H9 (cell line): ENCODE measurements at regions not wholly inside any gene's neighbourhood (a gene's known extent, or its start where the extent isn't known, plus 50 kb on each side); places are given as distances from the start of the nearest gene placed in this dataset.
A peak's percentile ranks its signal among the peaks of the same experiment; 100 is the strongest.

ENCODE experiments used
- DNase-seq: peaks from one replicate; pipeline ENCODE4 v3.0.0-alpha.2; 2017
- H2AFZ ChIP-seq: one replicate; pipeline ENCODE4 v1.6.1; 2013; ENCODE audit warnings: mild to moderate bottlenecking, low read length, control low read depth, moderate library complexity
- H2AK5ac ChIP-seq: 2 replicates; pipeline ENCODE4 v1.6.1; 2013; ENCODE audit warnings: low read length, control low read depth, mixed read lengths; ENCODE audit not compliant: insufficient read length
- H2BK120ac ChIP-seq: one replicate; pipeline ENCODE4 v1.6.1; 2013; ENCODE audit warnings: low read depth, mild to moderate bottlenecking, low read length, control low read depth, inconsistent platforms; ENCODE audit not compliant: poor library complexity, severe bottlenecking
- H2BK12ac ChIP-seq: 2 replicates; pipeline ENCODE4 v1.6.1; 2013; ENCODE audit warnings: low read length, control low read depth, mixed read lengths, low read depth; ENCODE audit not compliant: insufficient read length
- H2BK15ac ChIP-seq: 2 replicates; pipeline ENCODE4 v1.6.1; 2013; ENCODE audit warnings: low read depth, low read length, control low read depth
- H2BK20ac ChIP-seq: one replicate; pipeline ENCODE4 v1.6.1; 2013; ENCODE audit warnings: low read depth, mild to moderate bottlenecking, low read length, control low read depth, inconsistent platforms; ENCODE audit not compliant: poor library complexity, severe bottlenecking
- H2BK5ac ChIP-seq: 2 replicates; pipeline ENCODE4 v1.6.1; 2013; ENCODE audit warnings: low read length, control low read depth, mixed read lengths; ENCODE audit not compliant: insufficient read length
- H3K14ac ChIP-seq: 2 replicates; pipeline ENCODE4 v1.6.1; 2013; ENCODE audit warnings: low read length, control low read depth; ENCODE audit not compliant: insufficient read depth
- H3K18ac ChIP-seq: 2 replicates; pipeline ENCODE4 v1.6.1; 2013; ENCODE audit warnings: low read depth, mild to moderate bottlenecking, mixed read lengths, low read length, control low read depth; ENCODE audit not compliant: insufficient read length
- H3K23ac ChIP-seq: 2 replicates; pipeline ENCODE4 v1.6.1; 2013; ENCODE audit warnings: low read length, control low read depth, mixed read lengths, low read depth; ENCODE audit not compliant: insufficient read length
- H3K23me2 ChIP-seq: 2 replicates; pipeline ENCODE4 v1.6.1; 2013; ENCODE audit warnings: low read depth, mild to moderate bottlenecking, mixed read lengths, low read length, control low read depth; ENCODE audit not compliant: insufficient read length, poor library complexity, severe bottlenecking
- H3K27ac ChIP-seq: 2 replicates; pipeline ENCODE4 v1.5.1; 2013; ENCODE audit warnings: low read length, control low read depth, mixed read lengths, low read depth; ENCODE audit not compliant: insufficient read length
- H3K27me3 ChIP-seq: 2 replicates; pipeline ENCODE4 v1.6.1; 2013; ENCODE audit warnings: low read length, control low read depth, inconsistent platforms; ENCODE audit not compliant: insufficient read depth
- H3K4ac ChIP-seq: 2 replicates; pipeline ENCODE4 v1.6.1; 2013; ENCODE audit warnings: low read depth, mild to moderate bottlenecking, control low read depth, inconsistent platforms, low read length, moderate library complexity
- H3K4me1 ChIP-seq: 2 replicates; pipeline ENCODE4 v1.6.1; 2013; ENCODE audit warnings: low read length, control low read depth, inconsistent platforms; ENCODE audit not compliant: insufficient read depth
- H3K4me2 ChIP-seq: 2 replicates; pipeline ENCODE4 v1.6.1; 2013; ENCODE audit warnings: low read length, control low read depth, mixed read lengths; ENCODE audit not compliant: insufficient read length, insufficient read depth
- H3K56ac ChIP-seq: 2 replicates; pipeline ENCODE4 v1.6.1; 2013; ENCODE audit warnings: low read depth, mild to moderate bottlenecking, mixed read lengths, low read length, control low read depth; ENCODE audit not compliant: insufficient read length
- H3K79me1 ChIP-seq: 2 replicates; pipeline ENCODE4 v1.6.1; 2013; ENCODE audit warnings: low read depth, mild to moderate bottlenecking, moderate library complexity, low read length, control low read depth, inconsistent platforms; ENCODE audit not compliant: insufficient read depth, poor library complexity, severe bottlenecking
- H3K79me2 ChIP-seq: 2 replicates; pipeline ENCODE4 v1.6.1; 2013; ENCODE audit warnings: low read length, control low read depth, inconsistent platforms; ENCODE audit not compliant: insufficient read depth
- H3K9ac ChIP-seq: 2 replicates; pipeline ENCODE4 v1.6.1; 2013; ENCODE audit warnings: low read length, control low read depth, mixed read lengths; ENCODE audit not compliant: insufficient read length; ENCODE audit errors: extremely low read depth
- H3K9me3 ChIP-seq: one replicate; pipeline ENCODE4 v1.6.1; 2013; ENCODE audit warnings: low read depth, low read length, inconsistent platforms; ENCODE audit not compliant: control insufficient read depth
- H3T11ph ChIP-seq: one replicate; pipeline ENCODE4 v1.6.1; 2013; ENCODE audit warnings: mild to moderate bottlenecking, low read length, control low read depth, inconsistent platforms
- H4K20me1 ChIP-seq: one replicate; pipeline ENCODE4 v1.6.1; 2013; ENCODE audit not compliant: control insufficient read depth, insufficient read length, insufficient read depth
- H4K5ac ChIP-seq: 2 replicates; pipeline ENCODE4 v1.6.1; 2013; ENCODE audit warnings: low read depth, mild to moderate bottlenecking, mixed read lengths, low read length, control low read depth; ENCODE audit not compliant: insufficient read length
- H4K8ac ChIP-seq: replicated peaks from 2 replicates; pipeline ENCODE4 v1.6.1; 2013; ENCODE audit warnings: low read length, control low read depth, mixed read lengths, low read depth; ENCODE audit not compliant: insufficient read length
- H4K91ac ChIP-seq: 2 replicates; pipeline ENCODE4 v1.6.1; 2013; ENCODE audit warnings: low read depth, mild to moderate bottlenecking, moderate library complexity, mixed read lengths, low read length, control low read depth; ENCODE audit not compliant: insufficient read length
- H3K27ac Mint-ChIP-seq, 3 experiments: 2 replicates in 2 of 3; 3 replicates in 1 of 3; pipeline ENCODE4 v1.8.0; 2020 to 2021; ENCODE audit warnings: mixed read lengths in 3 of 3, mild to moderate bottlenecking in 1 of 3, moderate library complexity in 1 of 3
- H3K27me3 Mint-ChIP-seq: 2 replicates; pipeline ENCODE4 v1.8.0; 2021; ENCODE audit warnings: low read depth, mild to moderate bottlenecking, moderate library complexity, mixed read lengths
- H3K36me3 Mint-ChIP-seq, 3 experiments: 2 replicates in 2 of 3; 3 replicates in 1 of 3; pipeline ENCODE4 v1.8.0; 2020 to 2021; ENCODE audit warnings: low read depth in 3 of 3, mixed read lengths in 3 of 3; ENCODE audit not compliant: insufficient read depth in 1 of 3
- H3K4me1 Mint-ChIP-seq, 2 experiments: 2 replicates each; pipeline ENCODE4 v1.8.0; 2020; ENCODE audit warnings: mixed read lengths in 2 of 2
- H3K4me3 Mint-ChIP-seq, 2 experiments: 2 replicates in 1 of 2; 3 replicates in 1 of 2; pipeline ENCODE4 v1.8.0; 2020 to 2021; ENCODE audit warnings: mild to moderate bottlenecking in 2 of 2, mixed read lengths in 2 of 2, moderate library complexity in 1 of 2
- H3K9me3 Mint-ChIP-seq, 2 experiments: 2 replicates in 1 of 2; 3 replicates in 1 of 2; pipeline ENCODE4 v1.8.0; 2020; ENCODE audit warnings: mild to moderate bottlenecking in 2 of 2, mixed read lengths in 2 of 2, moderate library complexity in 1 of 2
- CTCF ChIP-seq: fragments of 200-600 bp; sonication (generic); conservative IDR thresholded peaks from 3 replicates; pipeline ENCODE4 v1.8.0; 2021; ENCODE audit warnings: antibody characterized with exemption, mild to moderate bottlenecking
- WGBS: extraction: QIAGEN DNeasy Blood & Tissue Kit; methylation state at CpG from one replicate; pipeline ENCODE4 v1.1.7; 2013; ENCODE audit warnings: missing lambda C conversion rate, low lambda C conversion rate, mixed read lengths; ENCODE audit not compliant: insufficient read length; ENCODE audit errors: extremely low coverage; 5-methylcytosine and 5-hydroxymethylcytosine counted together

DNA sequence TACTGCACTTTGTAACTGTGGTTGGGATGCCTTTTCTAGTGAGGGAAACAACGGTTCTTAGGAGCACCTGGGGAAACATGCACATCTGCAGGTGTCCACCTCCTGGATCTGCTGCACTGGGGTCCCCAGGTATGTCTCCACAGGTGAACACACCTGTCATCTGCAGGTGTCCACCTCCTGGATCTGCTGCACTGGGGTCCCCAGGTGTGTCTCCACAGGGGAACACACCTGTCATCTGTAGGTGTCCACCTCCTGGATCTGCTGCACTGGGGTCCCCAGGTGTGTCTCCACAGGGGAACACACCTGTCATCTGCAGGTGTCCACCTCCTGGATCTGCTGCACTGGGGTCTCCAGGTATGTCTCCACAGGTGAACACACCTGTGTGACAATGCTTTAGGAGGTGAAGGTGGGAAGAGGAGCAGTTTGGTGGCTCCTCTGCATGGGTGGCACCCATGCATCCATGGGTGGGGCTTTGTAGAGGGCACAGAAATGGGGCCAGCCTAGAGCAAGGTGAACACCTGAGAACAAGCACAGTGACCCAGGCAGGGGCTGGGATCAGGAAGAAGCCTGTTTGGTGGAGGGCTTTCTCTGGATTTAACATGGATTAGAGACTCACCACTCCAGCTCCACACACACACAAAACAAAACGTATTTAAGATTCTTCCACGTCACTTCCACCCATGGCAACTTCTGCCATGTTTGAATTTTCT, 206.0 kb upstream of the CDH4 start:
- no peak overlapping the region for H3K56ac ChIP-seq
- no peak overlapping the region for H3K18ac ChIP-seq
- no peak overlapping the region for H4K5ac ChIP-seq
- no peak overlapping the region for H2BK20ac ChIP-seq
- no peak overlapping the region for H4K91ac ChIP-seq
- no peak overlapping the region for H3K9ac ChIP-seq
- Mint-ChIP-seq H3K27ac (no peak overlapping the region), H3K27me3 (peaks cover 55% of the 10 kb centered on the region), H3K4me1 (peaks cover 0 to 2% of the 10 kb centered on the region in 2 experiments; a peak in 1 of 4 replicates), H3K36me3 (no peaks in the 10 kb centered on the region; a peak in 1 of 7 replicates), H3K9me3 (peaks cover 3 to 4% of the 10 kb centered on the region in 2 experiments; a peak in 3 of 5 replicates), H3K4me3 (no peak overlapping the region)
- H3K23me2 ChIP-seq, result no peaks in the 10 kb centered on the region
- no peak overlapping the region for H2BK5ac ChIP-seq
- no peak overlapping the region for H2BK120ac ChIP-seq
- TF ChIP-seq CTCF, result no peak
- no peak overlapping the region for H2AFZ ChIP-seq
- H3K9me3 ChIP-seq, result no peaks in the 10 kb centered on the region
- H3K27ac ChIP-seq, result no peak overlapping the region
- H2BK12ac ChIP-seq, result no peak overlapping the region
- no peaks in the 10 kb centered on the region for H4K20me1 ChIP-seq
- no peak overlapping the region for H3K23ac ChIP-seq
- no peaks in the 10 kb centered on the region; the same call in 1 of the 2 replicates for H3K27me3 ChIP-seq
- peak; percentile 61 for DNase-seq
- H3K79me2 ChIP-seq, result no peaks in the 10 kb centered on the region
- H3K4ac ChIP-seq, result no peak overlapping the region
- H3K79me1 ChIP-seq, result no peaks in the 10 kb centered on the region
- no peak overlapping the region; the same call in 1 of the 2 replicates for H3K14ac ChIP-seq
- no CpG with 5 or more reads among the region's 3 CpGs for WGBS
- no peak overlapping the region for H4K8ac ChIP-seq
- no peak overlapping the region for H2BK15ac ChIP-seq
- no peak overlapping the region for H3K4me2 ChIP-seq
- no peak overlapping the region for H2AK5ac ChIP-seq
- H3T11ph ChIP-seq, result no peak overlapping the region
- H3K4me1 ChIP-seq, result no peaks in the 10 kb centered on the region
